CD4-positive, alpha-beta memory T cell (primary cell): ENCODE measurements at regions not wholly inside any gene's neighbourhood (a gene's known extent, or its start where the extent isn't known, plus 50 kb on each side); places are given as distances from the start of the nearest gene placed in this dataset.
"Not testable (repeated sequence)": the region's sequence is repeated elsewhere in the genome, so short reads cannot be mapped to it uniquely, and the experiment has no call there.

Source experiments
- CTCF ChIA-PET: fragments of 350-600 bp; sonication (Branson Sonifier 250); formaldehyde crosslinking; loops from one replicate; lab custom pipeline; 2021; ENCODE audit warnings: inconsistent platforms; ENCODE audit not compliant: partially characterized antibody; lab: Charles Lee
- POLR2A ChIA-PET: fragments of 350-600 bp; sonication (Branson Sonifier 250); formaldehyde crosslinking; loops from one replicate; lab custom pipeline; 2021; ENCODE audit not compliant: partially characterized antibody; lab: Charles Lee
- DNase-seq, 5 donors: peaks; one replicate each; pipeline versions ENCODE4 v3.0.0 to v3.0.0-alpha.2; 2020 to 2022; ENCODE audit warnings: mixed read lengths in 1 of 5
- H3K27ac ChIP-seq: one replicate; pipeline ENCODE4 v1.7.0; 2013; ENCODE audit warnings: low read depth, low read length
- H3K27me3 ChIP-seq: 2 replicates; pipeline ENCODE4 v1.7.0; 2013; ENCODE audit warnings: mild to moderate bottlenecking, low read length, moderate library complexity; ENCODE audit not compliant: insufficient read depth
- H3K36me3 ChIP-seq: 2 replicates; pipeline ENCODE4 v1.7.0; 2013; ENCODE audit warnings: mild to moderate bottlenecking, low read length, moderate library complexity; ENCODE audit not compliant: insufficient read depth
- H3K4me1 ChIP-seq: 2 replicates; pipeline ENCODE4 v1.7.0; 2013; ENCODE audit warnings: mild to moderate bottlenecking, low read length, moderate library complexity; ENCODE audit not compliant: insufficient read depth
- H3K4me3 ChIP-seq, 2 donors: one replicate each; pipeline ENCODE4 v1.7.0; 2013; ENCODE audit warnings: low read length in 2 of 2, mild to moderate bottlenecking in 1 of 2
- H3K9me3 ChIP-seq, 2 donors: one replicate each; pipeline ENCODE4 v1.7.0; 2013; ENCODE audit warnings: low read length in 2 of 2, control low read depth in 1 of 2; ENCODE audit not compliant: control insufficient read depth in 1 of 2
- H3K27ac Mint-ChIP-seq, 7 donors: one replicate each; pipeline ENCODE4 v1.8.0; 2020 to 2021; ENCODE audit warnings: mixed read lengths in 7 of 7, mild to moderate bottlenecking in 6 of 7, inconsistent platforms in 3 of 7, moderate library complexity in 3 of 7
- H3K27me3 Mint-ChIP-seq, 2 donors: one replicate each; pipeline ENCODE4 v1.8.0; 2020 to 2021; ENCODE audit warnings: mixed read lengths in 2 of 2
- H3K36me3 Mint-ChIP-seq, 2 donors: one replicate each; pipeline ENCODE4 v1.8.0; 2020 to 2021; ENCODE audit warnings: mixed read lengths in 2 of 2, inconsistent platforms in 1 of 2, mild to moderate bottlenecking in 1 of 2
- H3K4me1 Mint-ChIP-seq, 4 donors: one replicate each; pipeline ENCODE4 v1.8.0; 2020 to 2021; ENCODE audit warnings: mixed read lengths in 4 of 4, mild to moderate bottlenecking in 1 of 4
- H3K4me3 Mint-ChIP-seq, 8 donors: one replicate each; pipeline ENCODE4 v1.8.0; 2020 to 2021; ENCODE audit warnings: mixed read lengths in 8 of 8, mild to moderate bottlenecking in 7 of 8, moderate library complexity in 6 of 8, inconsistent platforms in 3 of 8
- H3K9me3 Mint-ChIP-seq, 8 donors: one replicate each; pipeline ENCODE4 v1.8.0; 2020 to 2021; ENCODE audit warnings: mixed read lengths in 8 of 8, mild to moderate bottlenecking in 5 of 8, inconsistent platforms in 3 of 8, moderate library complexity in 1 of 8
- intact Hi-C: fragments of 100-400 bp; cut with micrococcal nuclease; formaldehyde crosslinking; loops from one replicate; pipeline ENCODE4 v1.15.1; 2023

DNA sequence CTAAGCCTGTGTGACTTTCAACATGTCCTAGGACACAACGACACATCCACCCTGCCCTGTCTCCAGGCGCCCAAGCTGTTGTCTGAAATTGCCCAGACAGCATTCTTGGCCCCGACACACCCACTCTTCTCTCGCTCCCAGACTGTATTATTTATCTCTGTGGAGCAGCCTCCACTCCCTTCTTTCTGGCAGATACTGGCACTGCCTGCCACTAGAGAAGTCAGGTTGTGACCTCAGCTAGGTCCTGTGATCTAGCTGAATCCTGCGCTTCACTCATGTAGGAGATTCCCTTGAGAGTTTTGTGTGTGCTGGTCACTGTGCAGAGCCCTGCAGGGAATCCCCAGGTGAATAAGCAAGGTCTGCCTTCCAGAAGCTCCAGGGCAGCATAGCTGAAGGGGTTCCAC, 77.1 kb upstream of the TNP1 start:
- ChIA-PET CTCF (no interaction called here), POLR2A (no interaction called here)
- Histone ChIP-seq H3K27ac (no peak overlapping the region), H3K9me3 (no peaks in the 10 kb centered on the region), H3K4me3 (no peak overlapping the region), H3K4me1 (no peaks in the 10 kb centered on the region), H3K27me3 (no peaks in the 10 kb centered on the region), H3K36me3 (no peaks in the 10 kb centered on the region)
- intact Hi-C loops, result no loop called here
- H3K4me3 Mint-ChIP-seq, result no peak overlapping the region
- H3K27ac Mint-ChIP-seq, result peak overlapping the region in 1 of 7 donors; percentile 21
- no peak for DNase-seq
- no peaks in the 10 kb centered on the region for H3K4me1 Mint-ChIP-seq
- H3K27me3 Mint-ChIP-seq, result peaks cover 0 to 2% of the 10 kb centered on the region in 2 donors
- no peaks in the 10 kb centered on the region for H3K36me3 Mint-ChIP-seq
- H3K9me3 Mint-ChIP-seq, result peaks cover 0 to 5% (median 0%) of the 10 kb centered on the region in 8 donors

- Histone ChIP-seq H3K4me1 (no peaks in the 10 kb centered on the region), H3K4me3 (no peak overlapping the region), H3K9me3 (no peaks in the 10 kb centered on the region), H3K27ac (no peak overlapping the region), H3K36me3 (no peaks in the 10 kb centered on the region), H3K27me3 (no peaks in the 10 kb centered on the region)
- H3K9me3 Mint-ChIP-seq, result peaks cover 0 to 1% (median 0%) of the 10 kb centered on the region in 8 donors
- POLR2A ChIA-PET, result no interaction called here
- no peaks in the 10 kb centered on the region for H3K27me3 Mint-ChIP-seq
- CTCF ChIA-PET, result no interaction called here
- H3K4me1 Mint-ChIP-seq, result no peaks in the 10 kb centered on the region
- H3K27ac Mint-ChIP-seq, result no peak overlapping the region
- no peak overlapping the region for H3K4me3 Mint-ChIP-seq
- intact Hi-C loops, result no loop called here
- no peak for DNase-seq
- H3K36me3 Mint-ChIP-seq, result no peaks in the 10 kb centered on the region
Observed at GRCh38 chr2:216934623-216935022, 74.8 kb upstream of the TNP1 start.

DNA sequence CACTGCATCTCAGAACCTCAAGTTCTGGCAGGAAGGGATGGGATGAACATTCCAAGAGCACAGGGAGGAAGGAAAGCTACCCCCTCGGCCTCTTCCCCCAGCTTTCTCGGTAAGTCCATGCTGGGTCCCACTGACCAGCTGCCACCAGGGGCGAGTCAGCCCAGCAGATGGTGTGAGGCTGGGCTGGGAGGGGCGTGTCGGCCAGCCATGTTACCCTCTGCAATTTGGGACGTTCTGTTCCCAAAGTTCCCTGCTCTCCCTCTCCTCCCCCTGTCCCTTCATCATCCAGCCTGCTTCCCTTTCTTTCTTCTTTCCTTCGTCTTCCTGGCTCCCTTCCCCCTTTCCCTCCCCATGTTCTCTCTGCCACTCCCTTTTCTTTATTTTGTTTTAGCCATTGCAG, 74.3 kb upstream of the TNP1 start:
- Mint-ChIP-seq H3K4me1 (no peaks in the 10 kb centered on the region), H3K27me3 (no peaks in the 10 kb centered on the region), H3K9me3 (peaks cover 0 to 5% (median 0%) of the 10 kb centered on the region in 8 donors), H3K4me3 (no peak overlapping the region), H3K36me3 (no peaks in the 10 kb centered on the region), H3K27ac (no peak overlapping the region)
- Histone ChIP-seq H3K27me3 (no peaks in the 10 kb centered on the region), H3K4me3 (no peak overlapping the region), H3K27ac (no peak overlapping the region), H3K4me1 (no peaks in the 10 kb centered on the region), H3K36me3 (no peaks in the 10 kb centered on the region), H3K9me3 (no peaks in the 10 kb centered on the region)
- ChIA-PET POLR2A (no interaction called here), CTCF (no interaction called here)
- no peak for DNase-seq
- intact Hi-C loops, result no loop called here

DNA sequence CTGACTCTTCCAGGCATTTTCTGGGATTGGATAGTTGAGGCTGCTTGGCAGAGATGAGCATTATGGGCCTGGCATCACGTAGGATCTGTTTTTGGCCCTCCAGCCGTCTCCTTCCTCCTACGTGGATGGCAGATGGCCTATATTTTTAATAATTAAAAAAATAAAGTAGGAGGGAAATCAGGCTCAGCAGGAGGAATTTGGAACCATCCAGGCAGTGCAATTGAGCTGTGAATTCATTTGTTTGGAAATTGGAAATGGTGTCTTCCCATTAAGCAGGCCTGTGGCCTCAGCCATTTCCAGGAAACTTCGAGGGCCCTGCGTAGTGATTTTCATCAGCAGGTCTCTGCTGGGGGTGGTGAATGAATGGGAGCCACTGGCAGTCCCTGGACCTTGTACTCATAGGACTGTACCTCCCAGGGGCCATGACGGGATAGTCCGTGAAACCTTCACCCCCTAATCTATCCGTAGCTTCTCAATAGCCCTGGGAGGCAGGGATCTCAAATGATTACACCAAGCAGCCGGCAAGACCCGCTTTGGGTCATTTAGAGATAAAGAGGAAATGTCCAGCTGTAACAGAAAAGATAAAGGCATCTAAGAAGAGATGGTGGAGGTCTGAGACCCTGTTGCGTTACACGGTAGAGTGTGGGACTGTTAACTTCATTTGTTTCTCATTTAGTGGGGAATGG, 73.1 kb upstream of the TNP1 start:
- Histone ChIP-seq H3K36me3 (no peaks in the 10 kb centered on the region), H3K27me3 (no peaks in the 10 kb centered on the region), H3K4me3 (no peak overlapping the region), H3K9me3 (no peaks in the 10 kb centered on the region), H3K4me1 (no peaks in the 10 kb centered on the region), H3K27ac (no peak overlapping the region)
- CTCF ChIA-PET, result interaction anchor here (0.8 kb wide), 1 partner anchor 9 kb away, joined by 3 read pairs; no protein-coding TSS in a partner anchor
- POLR2A ChIA-PET, result no interaction called here
- Mint-ChIP-seq H3K4me3 (no peak overlapping the region), H3K36me3 (no peaks in the 10 kb centered on the region), H3K27me3 (no peaks in the 10 kb centered on the region), H3K27ac (no peak overlapping the region), H3K4me1 (no peaks in the 10 kb centered on the region), H3K9me3 (peaks cover 0 to 5% (median 0%) of the 10 kb centered on the region in 8 donors)
- no peak for DNase-seq
- intact Hi-C loops, result no loop called here

GRCh38 chr2:216932113-216932862, 72.4 kb upstream of the TNP1 start:
- Histone ChIP-seq H3K4me1 (no peaks in the 10 kb centered on the region), H3K36me3 (no peaks in the 10 kb centered on the region), H3K27ac (no peak overlapping the region), H3K4me3 (no peak overlapping the region), H3K27me3 (no peaks in the 10 kb centered on the region), H3K9me3 (no peaks in the 10 kb centered on the region)
- Mint-ChIP-seq H3K9me3 (peaks cover 0 to 5% (median 0%) of the 10 kb centered on the region in 8 donors), H3K27ac (no peak overlapping the region), H3K27me3 (peaks cover 0 to 4% of the 10 kb centered on the region in 2 donors), H3K4me3 (no peak overlapping the region), H3K4me1 (no peaks in the 10 kb centered on the region), H3K36me3 (no peaks in the 10 kb centered on the region)
- ChIA-PET CTCF (no interaction called here), POLR2A (interaction anchor here (0.6 kb wide), 1 partner anchor 800 kb away, joined by 3 read pairs; no protein-coding TSS in a partner anchor)
- DNase-seq, result no peak
- intact Hi-C loops, result no loop called here

- POLR2A ChIA-PET, result no interaction called here
- Mint-ChIP-seq H3K4me1 (no peaks in the 10 kb centered on the region), H3K36me3 (no peaks in the 10 kb centered on the region), H3K9me3 (peaks cover 0 to 5% (median 0%) of the 10 kb centered on the region in 8 donors), H3K4me3 (no peak overlapping the region), H3K27me3 (peaks cover 0 to 4% of the 10 kb centered on the region in 2 donors), H3K27ac (no peak overlapping the region)
- Histone ChIP-seq H3K4me3 (no peak overlapping the region), H3K36me3 (no peaks in the 10 kb centered on the region), H3K27me3 (no peaks in the 10 kb centered on the region), H3K4me1 (no peaks in the 10 kb centered on the region), H3K27ac (no peak overlapping the region), H3K9me3 (no peaks in the 10 kb centered on the region)
- CTCF ChIA-PET, result no interaction called here
- no peak for DNase-seq
- intact Hi-C loops, result no loop called here
Observed at GRCh38 chr2:216930716-216931115, 70.9 kb upstream of the TNP1 start.

DNA sequence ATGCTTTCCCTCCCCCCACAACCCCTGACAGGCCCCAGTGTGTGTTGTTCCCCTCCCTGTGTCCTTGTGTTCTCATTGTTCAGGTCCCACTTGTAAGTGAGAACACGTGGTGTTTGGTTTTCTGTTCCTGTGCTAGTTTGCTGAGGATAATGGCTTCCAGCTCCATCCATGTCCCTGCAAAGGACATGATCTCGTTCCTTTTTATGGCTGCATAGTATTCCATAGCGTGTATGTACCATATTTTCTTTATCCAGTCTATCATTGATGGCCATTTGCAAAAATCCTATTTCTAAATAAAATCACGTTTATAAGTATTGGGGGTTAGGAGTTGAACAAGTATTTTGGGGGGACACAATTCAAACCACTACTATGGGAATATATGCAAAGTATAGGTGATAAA, 69.5 kb upstream of the TNP1 start:
- DNase-seq, H3K27ac ChIP-seq, H3K36me3 ChIP-seq, H3K4me1 ChIP-seq, CTCF ChIA-PET, H3K9me3 ChIP-seq, H3K4me3 ChIP-seq, H3K27ac Mint-ChIP-seq, H3K27me3 ChIP-seq, H3K27me3 Mint-ChIP-seq, H3K4me1 Mint-ChIP-seq, intact Hi-C loops, H3K9me3 Mint-ChIP-seq, H3K4me3 Mint-ChIP-seq, POLR2A ChIA-PET, H3K36me3 Mint-ChIP-seq: not testable (repeated sequence)
